Tibial nerve (tissue), 4 donors: ENCODE measurements at regions not wholly inside any gene's neighbourhood (a gene's known extent, or its start where the extent isn't known, plus 50 kb on each side); places are given as distances from the start of the nearest gene placed in this dataset.

Experiments used
- CTCF ChIP-seq, 5 experiments: fragments of 200-600 bp in 3 of 5; fragments of 450-650 bp in 2 of 5; sonication (generic) in 3 of 5; IDR thresholded peaks; one replicate each; pipeline ENCODE4 v1.5.1; 2016 to 2019; ENCODE audit warnings: antibody characterized with exemption in 5 of 5, mild to moderate bottlenecking in 3 of 5, moderate library complexity in 2 of 5
- EP300 ChIP-seq, 2 donors: sonication (generic); formaldehyde crosslinking; IDR thresholded peaks; one replicate each; pipeline ENCODE4 v1.6.1; 2017; ENCODE audit warnings: antibody characterized with exemption in 2 of 2, mild to moderate bottlenecking in 1 of 2
- POLR2A ChIP-seq, 2 donors: fragments of 450-650 bp; IDR thresholded peaks; one replicate each; pipeline ENCODE4 v1.6.1; 2017; ENCODE audit warnings: antibody characterized with exemption in 2 of 2, mild to moderate bottlenecking in 2 of 2, moderate library complexity in 2 of 2

GRCh38 chr1:222420633-222421032, 127.3 kb downstream of the HHIPL2 start:
- no peak for TF ChIP-seq CTCF (IDR thresholded peaks at IDR 0.05)
- TF ChIP-seq POLR2A (IDR thresholded peaks at IDR 0.05) = no peak
- no peak for TF ChIP-seq EP300 (IDR thresholded peaks at IDR 0.05)
